ENCODE measurements at regions not wholly inside any gene's neighbourhood (a gene's known extent, or its start where the extent isn't known, plus 50 kb on each side); places are given as distances from the start of the nearest gene placed in this dataset.

DNA sequence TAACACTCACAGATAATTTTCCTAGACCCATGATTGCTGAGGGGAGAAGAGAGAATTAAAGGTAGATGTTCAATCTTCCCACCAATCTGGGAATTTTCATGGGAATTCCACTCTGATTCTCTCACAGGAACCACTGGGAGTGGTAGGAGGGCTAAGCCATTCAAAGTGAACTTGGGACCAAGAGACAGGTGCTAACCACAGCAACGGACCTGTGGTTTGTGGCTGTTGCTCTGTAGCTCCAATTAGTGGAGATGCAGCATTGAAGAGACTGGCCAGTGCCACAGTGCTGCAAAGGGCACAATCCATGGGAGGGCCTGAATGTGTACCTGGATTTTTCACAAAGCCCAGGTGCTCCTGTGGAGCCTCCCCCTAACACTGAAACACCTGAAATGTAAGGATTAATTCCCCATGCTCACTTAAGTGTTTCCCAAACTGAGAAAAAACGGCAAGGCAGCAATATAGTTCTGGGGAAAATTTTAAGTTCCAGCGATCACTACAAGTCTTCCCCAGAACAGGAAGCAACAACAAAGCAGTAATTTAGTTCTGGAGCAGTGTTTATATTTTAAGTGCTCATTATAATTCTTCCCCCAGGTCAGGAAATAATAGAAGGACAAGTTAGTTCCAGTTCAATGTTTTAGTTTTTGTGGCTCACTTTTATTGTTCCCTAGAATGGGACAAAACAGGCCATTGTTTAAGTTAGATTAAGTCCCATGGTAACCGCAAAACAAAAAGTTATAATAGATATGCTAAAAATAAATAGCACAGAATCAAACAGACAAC lies 1045.8 kb downstream of the CNTNAP5 start:
- FAIRE-seq: no peak

DNA sequence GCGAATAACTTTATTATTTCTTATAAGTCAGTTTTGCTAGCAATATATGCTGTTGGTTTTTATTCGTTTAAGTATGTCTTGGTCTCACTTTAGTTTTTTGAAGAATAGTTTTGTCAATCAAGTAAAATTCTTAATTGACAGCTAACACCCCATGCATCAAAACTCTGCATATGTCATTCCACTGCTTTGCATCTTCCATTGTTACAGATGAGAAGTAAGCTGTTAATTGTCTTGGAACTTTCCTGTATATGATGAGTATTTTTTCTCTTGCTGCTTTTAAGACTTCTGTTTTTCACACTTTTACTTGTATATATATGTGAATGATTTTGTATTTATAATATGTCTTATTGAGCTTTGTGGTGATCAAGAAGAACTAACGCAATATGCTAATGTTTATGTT lies 1048.4 kb downstream of the CNTNAP5 start:
- peak; percentile 36 for FAIRE-seq

DNA sequence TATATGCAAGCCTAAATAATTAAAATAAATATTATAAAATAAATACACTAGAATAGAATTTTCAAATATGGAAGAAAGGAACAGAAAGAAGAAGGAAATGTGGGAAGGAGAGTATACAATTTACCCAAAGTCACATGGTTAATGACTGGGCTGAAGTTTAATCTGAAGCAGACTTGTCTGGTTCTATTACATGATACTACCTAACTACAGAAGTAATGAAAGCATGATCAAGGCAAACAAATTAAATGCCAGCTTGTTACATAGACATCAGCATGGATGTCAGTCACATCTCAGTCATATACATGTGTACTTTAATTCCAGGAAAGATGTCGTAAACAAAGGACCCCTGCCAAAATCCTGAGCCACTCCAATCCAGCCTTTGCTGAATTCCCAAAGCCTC lies 1060.8 kb downstream of the CNTNAP5 start:
- FAIRE-seq: peak; percentile 60

DNA sequence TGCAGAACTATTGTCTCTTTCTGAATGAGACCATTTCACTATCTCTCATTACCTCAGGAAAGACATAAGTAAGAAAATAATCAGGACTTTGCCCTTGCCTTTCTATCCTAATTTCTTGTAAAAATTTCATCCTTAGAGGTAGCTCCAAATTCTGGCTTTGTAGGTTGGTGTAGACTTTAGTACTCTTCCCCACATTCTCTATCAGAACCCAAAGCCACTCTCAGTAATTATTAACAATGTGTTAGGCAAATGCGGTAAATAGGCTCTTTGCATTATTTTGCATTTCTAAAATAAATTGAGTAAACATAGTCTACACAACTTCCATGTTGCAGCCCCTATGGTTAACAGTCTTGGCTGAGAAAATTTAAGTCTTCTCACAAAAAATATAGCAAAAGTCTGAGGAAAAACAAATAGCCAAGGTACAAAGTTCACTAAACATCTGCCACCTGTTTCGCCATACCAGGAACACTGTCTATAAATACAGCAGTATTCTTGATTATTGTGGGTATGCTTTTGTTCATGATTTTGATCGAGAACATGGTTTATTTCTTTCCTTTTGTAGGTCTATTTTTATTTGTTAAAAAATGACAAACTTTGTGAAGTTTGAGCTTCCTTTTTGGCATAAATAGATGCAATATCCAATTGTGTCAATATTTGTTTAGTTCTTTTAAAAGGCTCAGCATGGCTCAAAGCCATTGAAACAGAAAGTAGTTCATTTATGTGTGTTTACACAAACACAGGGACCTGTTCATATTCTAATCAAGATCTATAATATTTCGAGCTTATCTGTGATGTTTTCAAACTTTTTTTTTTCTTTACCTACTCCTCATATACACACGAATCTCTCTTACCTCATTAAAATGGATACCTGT lies 1061.5 kb downstream of the CNTNAP5 start:
- FAIRE-seq: peak; percentile 95

DNA sequence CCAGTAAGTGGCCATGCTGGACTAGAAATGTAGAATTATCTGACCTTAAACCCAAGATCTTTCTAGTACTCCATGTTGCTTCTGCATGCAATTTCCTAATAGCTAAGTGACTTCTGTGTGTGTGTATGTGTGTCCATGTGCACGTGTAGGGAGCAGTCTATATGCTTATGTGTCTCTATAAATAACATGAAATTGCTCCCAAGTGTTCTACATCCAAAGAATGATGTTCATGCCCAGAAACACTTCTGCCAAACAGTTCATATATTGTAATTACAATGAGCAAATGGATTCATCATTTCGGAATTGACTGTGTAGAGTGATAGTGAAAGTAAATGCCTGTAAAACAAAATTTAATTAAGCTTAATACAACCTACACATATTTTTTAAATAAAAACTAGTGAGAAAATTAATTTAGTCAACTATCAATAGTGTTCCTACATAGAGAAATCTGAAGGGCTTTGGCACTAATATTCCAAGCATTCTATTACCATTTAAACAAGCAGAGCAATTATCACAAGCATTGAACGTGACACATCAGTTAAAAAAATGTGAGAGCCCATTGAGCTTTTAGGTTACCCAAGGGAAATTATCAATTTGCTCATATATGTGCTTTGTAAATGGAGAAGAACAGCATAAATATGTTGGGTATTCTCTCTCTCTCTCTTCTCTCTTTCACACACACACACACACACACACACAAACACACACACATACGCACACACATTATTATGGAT lies 1067.4 kb downstream of the CNTNAP5 start:
- no peak for FAIRE-seq

DNA sequence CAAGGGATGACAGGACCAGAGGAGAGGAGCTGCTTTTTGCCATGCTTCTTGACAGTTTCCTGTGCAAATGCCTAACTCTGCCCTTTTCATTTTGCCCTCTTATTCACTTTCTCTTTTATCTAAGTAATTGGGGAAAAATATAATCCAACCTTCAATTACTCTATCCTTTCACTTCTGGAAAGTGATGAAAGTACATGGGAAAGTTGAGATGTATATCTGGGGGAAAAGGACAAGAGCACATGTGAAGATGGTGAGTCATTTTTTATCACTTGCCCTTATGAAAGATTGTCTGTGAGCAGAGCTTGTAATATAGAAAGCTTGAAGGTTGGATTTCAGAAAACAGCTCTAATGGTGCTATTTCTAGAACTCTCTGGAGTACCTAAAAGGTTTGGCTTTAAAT lies 1070.7 kb downstream of the CNTNAP5 start:
- no peak for FAIRE-seq

DNA sequence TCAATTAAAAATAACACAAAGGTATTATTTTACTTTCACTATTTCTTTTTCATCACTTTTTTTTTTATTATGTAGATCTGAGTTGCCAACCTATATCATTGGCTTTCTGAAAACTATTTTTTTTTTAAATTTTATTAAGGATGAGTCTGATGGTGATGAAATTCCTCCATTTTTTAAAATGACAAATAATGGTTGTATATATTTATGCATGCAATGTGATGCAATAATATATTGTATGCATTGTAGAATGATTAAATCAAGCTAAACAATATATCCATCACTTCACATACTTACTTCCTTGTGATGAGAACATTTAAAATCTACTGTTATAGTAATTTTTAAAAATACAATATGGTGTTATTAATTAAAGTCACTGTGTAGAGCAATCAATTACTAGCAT lies 1081.6 kb downstream of the CNTNAP5 start:
- FAIRE-seq: no peak

DNA sequence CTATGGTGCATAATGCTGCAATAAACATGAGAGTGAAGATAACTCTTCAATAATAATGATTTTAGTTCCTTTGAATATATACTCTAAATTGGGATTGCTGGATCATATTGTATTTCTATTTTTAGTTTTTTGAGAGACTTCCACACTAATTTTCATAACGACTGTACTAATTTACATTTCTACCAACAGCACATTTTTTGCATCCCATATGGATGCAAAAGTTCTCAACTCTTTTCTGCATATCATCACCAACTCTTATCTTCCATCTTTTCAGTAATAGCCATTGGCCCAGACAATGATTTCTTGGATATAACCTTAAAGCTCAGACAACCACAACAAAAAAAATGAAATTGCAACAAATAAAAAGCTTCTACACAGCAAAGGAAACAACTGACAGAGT lies 1082.4 kb downstream of the CNTNAP5 start:
- FAIRE-seq: no peak

DNA sequence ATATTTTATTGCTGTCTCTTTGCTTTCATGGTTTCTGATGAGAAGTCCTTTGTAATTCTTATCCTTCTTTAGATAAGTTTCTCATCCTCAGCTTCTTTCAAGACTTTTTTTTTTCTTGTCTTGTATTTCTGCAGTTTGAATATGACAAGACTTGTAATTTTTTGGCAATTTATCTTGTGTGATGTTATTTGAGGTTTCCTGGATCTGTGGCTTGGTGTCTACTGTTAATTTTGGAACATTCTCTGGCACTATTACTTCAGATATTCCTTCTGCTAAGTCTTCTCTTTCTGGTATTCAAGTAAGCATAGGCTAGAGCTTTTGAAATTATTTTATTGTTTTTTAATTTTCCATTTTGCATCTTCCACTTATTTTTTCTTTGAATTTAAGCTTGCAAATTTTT lies 1083.2 kb downstream of the CNTNAP5 start:
- no peak for FAIRE-seq

DNA sequence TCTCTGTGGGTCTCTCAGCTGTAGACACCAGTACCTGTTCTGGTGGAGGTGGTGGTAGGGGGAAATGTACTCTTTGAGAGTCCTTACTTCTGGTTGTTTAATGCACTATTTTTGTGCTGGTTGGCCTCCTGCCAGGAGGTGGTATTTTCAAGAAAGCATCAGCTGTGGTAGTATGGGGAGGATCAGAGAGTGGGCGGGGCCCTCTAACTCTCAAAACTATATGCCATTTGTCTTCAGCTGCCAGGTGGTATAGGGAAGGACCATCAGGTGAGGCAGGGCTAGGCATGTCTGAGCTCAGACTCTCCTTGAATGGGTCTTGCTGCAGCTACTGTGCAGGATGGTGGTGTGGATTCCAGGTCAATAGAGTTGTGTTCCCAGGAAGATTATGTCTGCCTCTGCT lies 1100.8 kb downstream of the CNTNAP5 start:
- no peak for FAIRE-seq

DNA sequence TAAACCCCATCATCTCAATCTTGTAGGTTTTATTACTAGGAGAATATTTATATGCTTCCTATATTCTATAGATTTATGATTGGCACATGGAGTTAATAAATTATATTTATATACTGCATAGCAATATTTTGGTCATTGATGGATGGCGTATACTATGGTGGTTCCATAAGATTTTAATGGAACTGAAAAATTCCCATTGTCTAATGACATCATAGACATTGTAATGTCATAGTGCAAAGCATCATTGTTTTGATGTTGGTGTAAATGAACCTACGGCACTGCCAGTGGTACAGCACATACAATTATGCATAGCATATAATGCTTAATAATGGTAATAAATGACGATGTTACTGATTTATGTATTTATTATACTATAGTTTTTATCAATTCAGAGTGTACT lies 1135.9 kb downstream of the CNTNAP5 start:
- FAIRE-seq: no peak

DNA sequence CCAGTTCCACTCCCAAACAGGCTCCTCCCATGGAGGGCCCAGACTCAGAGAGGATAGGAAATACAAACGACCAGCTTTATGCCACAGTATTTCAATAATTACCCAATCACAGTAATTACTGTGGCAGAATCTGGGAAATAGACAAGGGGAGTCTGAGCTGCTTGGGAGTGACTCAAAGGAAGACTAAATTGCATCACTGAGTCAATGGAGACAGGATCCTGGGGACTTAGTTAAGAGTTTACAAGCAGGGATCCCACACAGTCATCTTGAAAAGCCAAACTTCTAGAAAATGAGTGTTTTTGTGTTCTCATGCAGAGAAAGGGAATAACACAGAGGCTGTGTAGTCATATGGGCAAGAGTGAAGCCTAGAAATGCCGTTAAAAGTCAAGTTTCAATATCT lies 1142.1 kb downstream of the CNTNAP5 start:
- FAIRE-seq: no peak

DNA sequence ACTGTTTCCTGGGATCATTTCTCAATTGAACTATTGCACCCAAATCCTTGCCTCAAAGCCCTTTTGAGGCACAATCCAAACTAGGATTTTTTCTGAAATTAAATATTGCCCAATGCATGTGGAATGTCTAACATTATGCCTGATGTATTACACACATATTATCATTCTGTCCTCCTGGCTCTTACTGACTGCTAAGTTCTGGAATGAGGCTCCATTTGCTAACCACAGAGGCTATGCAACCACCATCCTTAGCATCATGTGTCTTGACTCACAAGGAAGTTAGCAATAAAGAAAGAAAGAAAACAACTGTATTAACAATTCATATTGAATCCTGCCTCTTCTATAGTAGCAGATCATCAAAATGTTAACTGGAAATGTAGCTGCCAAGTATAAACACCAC lies 1142.7 kb downstream of the CNTNAP5 start:
- no peak for FAIRE-seq

DNA sequence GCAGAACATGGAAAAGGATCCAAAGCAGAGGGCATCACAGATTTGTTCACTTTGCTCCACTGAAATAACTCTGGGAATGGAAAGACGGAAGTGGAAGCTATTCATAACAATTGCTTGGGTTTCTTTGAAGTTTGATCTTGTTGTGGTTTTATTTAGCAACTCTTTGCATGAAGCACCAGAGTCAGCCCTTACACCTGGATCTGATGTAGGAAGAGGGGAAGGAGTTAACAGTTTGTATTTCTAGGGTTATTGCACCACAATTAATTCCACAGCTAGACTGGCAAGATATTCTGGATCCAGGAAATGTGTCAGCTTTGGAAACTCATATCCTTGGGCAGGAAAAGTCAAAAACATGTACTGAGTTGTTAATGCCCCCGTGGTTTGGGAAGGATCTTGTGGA lies 1143.4 kb downstream of the CNTNAP5 start:
- no peak for FAIRE-seq

DNA sequence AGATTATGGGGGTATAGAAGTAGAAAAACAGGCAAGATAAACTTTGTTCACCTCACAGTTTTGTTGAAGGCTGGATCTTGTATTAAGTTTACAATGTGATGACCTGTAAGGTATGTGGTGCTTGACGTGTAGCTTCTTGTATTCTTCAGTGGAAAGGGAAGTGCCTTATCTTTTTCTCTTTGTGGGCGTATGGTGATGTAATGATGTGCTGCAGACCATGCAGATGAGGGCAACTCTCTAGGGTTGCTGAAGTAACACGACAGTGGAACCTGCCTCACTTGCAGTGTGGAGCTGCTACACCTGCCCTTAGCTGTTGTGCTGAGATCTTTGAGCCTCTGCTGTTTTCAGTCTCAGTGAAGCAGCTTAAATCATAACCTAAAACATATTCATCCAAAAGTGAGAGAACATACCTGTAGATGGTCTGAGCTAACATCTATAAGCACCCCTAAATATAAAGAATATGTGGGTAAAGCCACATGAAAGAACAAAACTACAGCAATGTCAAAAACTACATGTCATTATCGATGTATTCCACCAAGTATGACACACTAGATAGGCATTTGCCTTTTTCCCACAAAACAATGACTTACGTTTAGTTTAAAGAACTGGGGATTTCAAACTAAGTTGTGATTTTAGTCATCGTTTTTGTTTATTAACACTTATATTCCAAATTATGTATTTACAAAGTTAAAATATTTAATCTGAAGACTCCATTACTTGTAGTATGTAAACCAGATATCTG lies 1144.1 kb downstream of the CNTNAP5 start:
- no peak for FAIRE-seq

DNA sequence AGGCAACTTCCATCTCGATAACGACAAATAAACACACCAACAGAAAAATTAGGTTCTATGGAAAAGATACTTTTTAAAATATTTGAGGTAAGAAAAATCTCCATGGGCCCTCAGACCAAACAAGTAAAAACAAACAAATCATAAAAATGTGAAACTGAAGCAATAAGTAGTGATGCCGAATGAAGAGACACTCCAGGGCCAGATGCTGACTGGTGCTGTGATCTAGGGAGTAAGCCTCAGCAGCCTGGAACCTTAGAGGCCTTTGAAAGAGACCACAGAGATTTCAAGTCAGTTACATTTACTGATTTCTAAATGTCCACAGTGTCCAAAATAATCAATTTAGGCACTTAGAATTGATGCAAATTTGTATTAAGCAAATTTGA lies 1144.7 kb downstream of the CNTNAP5 start:
- no peak for FAIRE-seq

DNA sequence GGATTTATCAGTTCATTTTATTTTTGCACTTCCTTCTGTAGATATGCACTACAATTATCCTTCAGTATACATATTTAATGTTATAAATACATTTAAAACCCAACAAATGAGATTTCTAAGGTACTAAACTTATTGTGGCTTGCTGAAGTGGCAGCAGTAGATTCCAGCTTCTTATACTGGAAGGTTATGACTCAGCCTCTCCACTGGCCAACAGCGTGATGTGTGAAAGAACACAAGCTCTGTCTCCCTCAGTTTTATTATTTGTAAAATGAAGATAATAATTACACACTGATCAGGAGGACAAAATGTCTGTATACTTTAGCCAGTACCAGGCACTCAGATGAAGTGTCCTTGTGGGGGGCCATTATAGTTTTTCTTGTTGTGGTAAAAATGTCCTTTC lies 1147.1 kb downstream of the CNTNAP5 start:
- no peak for FAIRE-seq

DNA sequence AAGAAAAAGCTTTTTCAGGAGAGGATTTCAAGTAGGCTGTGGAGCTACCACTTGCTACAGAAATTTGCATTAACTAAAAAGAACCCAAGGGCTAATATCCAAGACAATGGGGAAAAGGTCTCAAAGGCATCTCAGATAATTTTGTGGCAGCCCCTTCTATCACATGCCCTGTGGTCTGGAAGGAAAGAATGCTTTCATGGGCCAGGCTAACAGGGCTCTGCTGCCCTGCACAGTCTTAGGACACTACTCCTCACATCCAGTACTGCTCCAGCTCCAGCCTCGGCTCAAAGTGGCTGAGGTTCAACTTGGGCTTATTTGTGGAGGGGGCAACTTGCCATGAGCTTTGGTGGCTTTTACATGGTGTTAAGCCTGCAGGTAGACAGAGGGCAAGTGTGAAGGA lies 1150.3 kb downstream of the CNTNAP5 start:
- FAIRE-seq: no peak

DNA sequence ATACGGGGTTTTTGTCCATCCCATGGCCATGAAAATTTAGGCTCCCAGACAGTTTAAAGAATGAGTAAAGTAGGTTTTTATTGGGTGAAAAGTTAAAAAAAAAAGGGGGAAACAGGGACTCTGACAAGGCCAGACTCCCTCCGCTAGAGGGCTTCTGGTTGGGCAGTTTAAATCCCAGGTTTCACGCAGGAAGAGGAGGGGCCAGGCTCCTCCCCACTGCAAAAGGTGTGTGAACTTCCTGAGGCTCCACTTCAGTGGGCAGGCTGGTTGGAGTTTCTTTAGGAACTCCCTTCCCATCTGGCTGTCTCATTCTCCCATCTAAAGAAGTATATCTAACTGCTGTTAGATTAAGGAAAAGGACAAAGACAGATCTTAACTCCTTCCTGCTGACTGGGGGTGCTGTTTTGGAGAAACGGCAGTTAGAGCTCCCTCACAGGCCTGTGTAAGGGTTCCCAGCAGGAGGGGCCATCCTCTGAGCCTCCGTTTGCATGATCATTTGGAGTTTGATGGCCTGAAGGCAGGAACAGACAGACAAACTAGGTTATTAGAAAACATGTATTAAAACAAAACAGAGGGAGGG lies 1160.7 kb downstream of the CNTNAP5 start:
- no peak for FAIRE-seq

DNA sequence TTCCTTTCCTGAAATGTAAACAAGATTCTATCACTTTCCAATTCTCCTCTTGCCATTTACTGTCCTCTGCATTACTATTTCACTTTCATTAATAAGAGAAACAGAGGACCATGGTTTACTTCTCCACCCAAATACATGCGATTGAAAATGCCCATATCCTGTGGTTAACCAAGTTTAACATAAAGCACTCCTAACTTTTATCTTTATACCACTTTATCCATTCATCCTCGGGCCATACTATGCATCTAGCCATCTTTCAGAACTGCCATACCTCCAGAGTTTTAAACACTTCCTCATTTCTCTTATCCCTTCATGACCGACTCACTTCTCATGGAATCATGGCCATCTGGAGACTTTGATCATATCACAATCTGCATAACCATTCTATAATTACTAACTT lies 1182.3 kb downstream of the CNTNAP5 start:
- no peak for FAIRE-seq

DNA sequence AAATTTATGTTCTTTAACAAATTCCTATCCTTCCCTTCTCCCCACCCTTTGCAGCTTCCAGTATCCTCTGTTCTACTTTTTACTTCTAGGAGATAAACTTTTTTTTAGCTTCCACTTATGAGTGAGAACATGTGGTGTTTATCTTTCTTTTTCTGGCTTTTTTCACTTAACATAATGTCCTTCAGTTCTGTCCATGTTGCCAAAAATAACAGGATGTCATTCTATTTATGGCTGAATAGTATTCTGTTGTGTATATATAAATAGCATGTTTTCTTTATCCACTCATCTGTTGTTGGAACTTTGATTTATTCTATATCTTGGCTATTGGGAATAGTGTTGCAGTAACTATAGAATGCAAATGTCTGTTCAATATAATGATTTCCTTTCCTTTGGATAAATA lies 1191.2 kb downstream of the CNTNAP5 start:
- no peak for FAIRE-seq

DNA sequence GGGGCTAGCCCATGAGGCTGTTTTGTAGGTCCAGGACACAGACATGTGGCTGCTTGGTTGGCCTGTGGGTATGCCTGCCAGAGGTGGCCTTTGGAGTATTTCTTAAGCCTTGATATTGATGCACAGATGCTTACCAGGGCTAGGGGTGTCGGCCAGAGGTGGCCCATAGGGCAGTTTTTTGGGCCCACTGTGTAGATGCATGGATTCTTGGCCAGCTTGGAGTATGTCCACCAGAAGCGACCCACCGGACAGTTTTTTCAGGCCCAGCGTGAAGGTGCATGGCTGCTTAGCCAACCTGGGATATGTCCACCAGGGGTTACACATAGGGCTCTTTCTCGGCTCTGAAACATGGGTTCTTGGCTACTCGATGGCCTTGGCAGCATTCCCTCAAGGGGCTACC lies 1199.1 kb downstream of the CNTNAP5 start:
- no peak for FAIRE-seq

DNA sequence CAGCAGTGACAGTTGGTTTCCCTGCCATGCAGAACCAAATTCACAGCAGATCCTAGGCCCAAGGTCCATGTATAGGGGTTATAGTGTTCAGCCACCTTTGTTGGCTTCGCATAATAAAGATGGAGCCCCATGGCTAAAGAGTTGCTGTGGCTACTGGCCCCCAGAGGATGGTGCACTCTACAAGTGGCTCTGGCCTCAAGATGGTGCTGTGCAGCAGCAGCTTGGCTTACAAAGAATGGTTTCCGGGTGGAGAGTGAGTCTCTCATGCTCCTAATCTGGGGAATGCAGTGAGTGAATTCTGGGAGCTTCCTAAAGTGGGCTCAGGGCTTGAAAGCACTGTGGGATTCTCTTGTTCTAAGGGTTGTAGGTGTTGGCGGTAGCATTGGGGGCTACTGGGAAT lies 1199.7 kb downstream of the CNTNAP5 start:
- no peak for FAIRE-seq

All from islet of Langerhans (tissue), 1 donor.